T1000 (cell line): ENCODE measurements at regions not wholly inside any gene's neighbourhood (a gene's known extent, or its start where the extent isn't known, plus 50 kb on each side); places are given as distances from the start of the nearest gene placed in this dataset.

ENCODE experiments used
- DNase-seq: peaks from one replicate; lab custom pipeline; 2025; ENCODE audit warnings: mixed read lengths; lab: John Stamatoyannopoulos, UW

GRCh38 chr15:54722342-54722986, 474.3 kb downstream of the RSL24D1 start:
- no peak for DNase-seq

- DNase-seq = no peak
These were observed 477.4 kb downstream of the RSL24D1 start for GRCh38 chr15:54719325-54719724.

- DNase-seq = no peak
These were observed 488.7 kb downstream of the RSL24D1 start for GRCh38 chr15:54707805-54708752.

DNA sequence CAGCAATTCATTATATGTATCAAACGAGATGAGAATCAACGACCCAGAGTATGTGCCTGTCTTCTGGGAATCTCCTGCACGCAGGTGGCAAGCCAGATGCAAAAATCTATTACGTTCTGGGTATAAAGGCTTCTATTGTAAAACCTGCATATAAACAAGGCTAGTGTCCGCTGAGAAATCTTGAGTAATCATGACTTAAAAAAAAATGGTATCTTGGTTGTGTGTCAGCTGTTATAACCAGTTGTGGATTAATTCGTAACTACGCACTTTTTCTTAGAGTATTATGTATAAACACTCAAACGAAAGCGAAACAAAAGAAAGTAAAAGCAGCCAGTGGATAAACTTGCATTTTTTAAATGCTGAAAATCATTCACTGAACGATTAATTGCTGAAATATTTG, 509.1 kb downstream of the RSL24D1 start:
- no peak for DNase-seq
